Naive thymus-derived CD8-positive, alpha-beta T cell (primary cell): ENCODE measurements at regions not wholly inside any gene's neighbourhood (a gene's known extent, or its start where the extent isn't known, plus 50 kb on each side); places are given as distances from the start of the nearest gene placed in this dataset.

ENCODE experiments used
- ATAC-seq, 2 donors: fragments of 150-1000 bp; cut with Tn5 transposase in 1 of 2; sonication (Bioruptor Pico), chemical (Tn5 transposase) in 1 of 2; 1 replicate in 1 of 2; 2 replicates in 1 of 2; pipeline ENCODE4 v1.10.0; 2021; ENCODE audit warnings: mild to moderate bottlenecking in 2 of 2, moderate library complexity in 2 of 2
- POLR2A ChIA-PET: fragments of 350-600 bp; sonication (Branson Sonifier 250); formaldehyde crosslinking; loops from one replicate; lab custom pipeline; 2021; ENCODE audit warnings: antibody characterized with exemption; lab: Charles Lee
- DNase-seq, 10 donors: peaks; one replicate each; pipeline versions ENCODE4 v3.0.0 to v3.0.0-alpha.2; 2020 to 2022
- H3K27ac Mint-ChIP-seq, 10 donors: one replicate each; pipeline ENCODE4 v1.8.0; 2020 to 2022; ENCODE audit warnings: mild to moderate bottlenecking in 10 of 10, mixed read lengths in 10 of 10, moderate library complexity in 4 of 10, inconsistent platforms in 1 of 10
- H3K27me3 Mint-ChIP-seq, 5 donors: one replicate each; pipeline ENCODE4 v1.8.0; 2021 to 2022; ENCODE audit warnings: mixed read lengths in 5 of 5
- H3K36me3 Mint-ChIP-seq, 3 donors: one replicate each; pipeline ENCODE4 v1.8.0; 2020 to 2022; ENCODE audit warnings: mixed read lengths in 3 of 3, mild to moderate bottlenecking in 2 of 3, inconsistent platforms in 1 of 3
- H3K4me1 Mint-ChIP-seq, 4 donors: one replicate each; pipeline ENCODE4 v1.8.0; 2021 to 2022; ENCODE audit warnings: mixed read lengths in 4 of 4
- H3K4me3 Mint-ChIP-seq, 10 donors: one replicate each; pipeline ENCODE4 v1.8.0; 2020 to 2022; ENCODE audit warnings: mild to moderate bottlenecking in 10 of 10, mixed read lengths in 10 of 10, moderate library complexity in 6 of 10, inconsistent platforms in 1 of 10
- H3K9me3 Mint-ChIP-seq, 9 donors: one replicate each; pipeline ENCODE4 v1.8.0; 2020 to 2022; ENCODE audit warnings: mixed read lengths in 9 of 9, mild to moderate bottlenecking in 3 of 9, inconsistent platforms in 1 of 9, moderate library complexity in 1 of 9

- POLR2A ChIA-PET: no interaction called here
- Mint-ChIP-seq H3K9me3 (peaks cover 0 to 7% (median 0%) of the 10 kb centered on the region in 9 donors), H3K27me3 (peaks cover 0 to 2% (median 0%) of the 10 kb centered on the region in 5 donors), H3K27ac (no peak overlapping the region), H3K36me3 (no peaks in the 10 kb centered on the region), H3K4me1 (no peaks in the 10 kb centered on the region), H3K4me3 (no peak overlapping the region)
- ATAC-seq (no peak), DNase-seq (no peak)
These were observed 220.2 kb upstream of the CEP162 start for GRCh38 chr6:84447651-84448050.

GRCh38 chr6:84445068-84445467, 217.6 kb upstream of the CEP162 start:
- DNase-seq (no peak), ATAC-seq (no peak)
- Mint-ChIP-seq H3K4me3 (no peak overlapping the region), H3K27ac (no peak overlapping the region), H3K36me3 (no peaks in the 10 kb centered on the region), H3K4me1 (no peaks in the 10 kb centered on the region), H3K27me3 (peaks cover 0 to 6% (median 0%) of the 10 kb centered on the region in 5 donors), H3K9me3 (peaks cover 0 to 11% (median 0%) of the 10 kb centered on the region in 9 donors)
- POLR2A ChIA-PET: no interaction called here

- ATAC-seq: no peak
- H3K27me3 Mint-ChIP-seq: peaks cover 0 to 6% (median 0%) of the 10 kb centered on the region in 5 donors
- H3K36me3 Mint-ChIP-seq: no peaks in the 10 kb centered on the region
- POLR2A ChIA-PET: no interaction called here
- no peak for DNase-seq
- H3K4me3 Mint-ChIP-seq: no peak overlapping the region
- H3K9me3 Mint-ChIP-seq: peaks cover 0 to 11% (median 0%) of the 10 kb centered on the region in 9 donors
- no peaks in the 10 kb centered on the region for H3K4me1 Mint-ChIP-seq
- no peak overlapping the region for H3K27ac Mint-ChIP-seq
These were observed 214.8 kb upstream of the CEP162 start for GRCh38 chr6:84442208-84442607.

GRCh38 chr6:84441456-84441855, 214.0 kb upstream of the CEP162 start:
- no peaks in the 10 kb centered on the region for H3K36me3 Mint-ChIP-seq
- POLR2A ChIA-PET: no interaction called here
- no peaks in the 10 kb centered on the region for H3K4me1 Mint-ChIP-seq
- no peak overlapping the region for H3K4me3 Mint-ChIP-seq
- H3K27me3 Mint-ChIP-seq: peaks cover 0 to 6% (median 0%) of the 10 kb centered on the region in 5 donors
- ATAC-seq (no peak), DNase-seq (no peak)
- H3K9me3 Mint-ChIP-seq: peaks cover 0 to 11% (median 0%) of the 10 kb centered on the region in 9 donors
- H3K27ac Mint-ChIP-seq: no peak overlapping the region

- ATAC-seq (no peak), DNase-seq (no peak)
- Mint-ChIP-seq H3K4me3 (no peak overlapping the region), H3K27ac (no peak overlapping the region), H3K9me3 (peaks cover 0 to 4% (median 0%) of the 10 kb centered on the region in 9 donors), H3K4me1 (no peaks in the 10 kb centered on the region), H3K27me3 (peaks cover 2 to 25% (median 3%) of the 10 kb centered on the region in 5 donors), H3K36me3 (no peaks in the 10 kb centered on the region)
- POLR2A ChIA-PET: no interaction called here
These were observed 207.1 kb upstream of the CEP162 start for GRCh38 chr6:84434550-84434949.

GRCh38 chr6:84432619-84433018, 205.2 kb upstream of the CEP162 start:
- H3K27me3 Mint-ChIP-seq: peaks cover 2 to 26% (median 3%) of the 10 kb centered on the region in 5 donors
- no peaks in the 10 kb centered on the region for H3K36me3 Mint-ChIP-seq
- no peak overlapping the region for H3K4me3 Mint-ChIP-seq
- POLR2A ChIA-PET: no interaction called here
- H3K9me3 Mint-ChIP-seq: peaks cover 0 to 4% (median 0%) of the 10 kb centered on the region in 9 donors
- H3K27ac Mint-ChIP-seq: no peak overlapping the region
- no peak for DNase-seq
- ATAC-seq: no peak
- no peaks in the 10 kb centered on the region for H3K4me1 Mint-ChIP-seq

- no peak overlapping the region for H3K4me3 Mint-ChIP-seq
- H3K36me3 Mint-ChIP-seq: no peaks in the 10 kb centered on the region
- no peak overlapping the region for H3K27ac Mint-ChIP-seq
- DNase-seq (peak in 1 of 10 donors; percentile 1), ATAC-seq (no peak)
- POLR2A ChIA-PET: no interaction called here
- no peaks in the 10 kb centered on the region for H3K4me1 Mint-ChIP-seq
- peaks cover 6 to 33% (median 7%) of the 10 kb centered on the region in 5 donors for H3K27me3 Mint-ChIP-seq
- H3K9me3 Mint-ChIP-seq: no peaks in the 10 kb centered on the region
These were observed 201.0 kb upstream of the CEP162 start for GRCh38 chr6:84428300-84428907.

GRCh38 chr6:84425971-84426705, 198.7 kb upstream of the CEP162 start:
- no peaks in the 10 kb centered on the region for H3K36me3 Mint-ChIP-seq
- DNase-seq (no peak), ATAC-seq (no peak)
- H3K4me3 Mint-ChIP-seq: no peak overlapping the region
- peaks cover 6 to 21% (median 11%) of the 10 kb centered on the region in 5 donors for H3K27me3 Mint-ChIP-seq
- no peak overlapping the region for H3K27ac Mint-ChIP-seq
- POLR2A ChIA-PET: no interaction called here
- H3K4me1 Mint-ChIP-seq: no peaks in the 10 kb centered on the region
- no peaks in the 10 kb centered on the region for H3K9me3 Mint-ChIP-seq

GRCh38 chr6:84424956-84425355, 197.5 kb upstream of the CEP162 start:
- DNase-seq: no peak
- no peaks in the 10 kb centered on the region for H3K36me3 Mint-ChIP-seq
- peaks cover 6 to 19% (median 12%) of the 10 kb centered on the region in 5 donors for H3K27me3 Mint-ChIP-seq
- no peaks in the 10 kb centered on the region for H3K9me3 Mint-ChIP-seq
- H3K4me3 Mint-ChIP-seq: no peak overlapping the region
- ATAC-seq: no peak
- no peaks in the 10 kb centered on the region for H3K4me1 Mint-ChIP-seq
- H3K27ac Mint-ChIP-seq: no peak overlapping the region
- POLR2A ChIA-PET: no interaction called here

- DNase-seq (no peak), ATAC-seq (no peak)
- H3K9me3 Mint-ChIP-seq: peaks cover 0 to 5% (median 0%) of the 10 kb centered on the region in 9 donors
- H3K27me3 Mint-ChIP-seq: peaks cover 9 to 21% (median 16%) of the 10 kb centered on the region in 5 donors
- no peak overlapping the region for H3K4me3 Mint-ChIP-seq
- POLR2A ChIA-PET: no interaction called here
- H3K4me1 Mint-ChIP-seq: no peaks in the 10 kb centered on the region
- no peaks in the 10 kb centered on the region for H3K36me3 Mint-ChIP-seq
- no peak overlapping the region for H3K27ac Mint-ChIP-seq
These were observed 195.0 kb upstream of the CEP162 start for GRCh38 chr6:84422380-84422968.

- Mint-ChIP-seq H3K27ac (no peak overlapping the region), H3K4me3 (no peak overlapping the region), H3K36me3 (no peaks in the 10 kb centered on the region), H3K27me3 (peaks cover 7 to 15% (median 10%) of the 10 kb centered on the region in 5 donors), H3K9me3 (peaks cover 0 to 5% (median 0%) of the 10 kb centered on the region in 9 donors), H3K4me1 (no peaks in the 10 kb centered on the region)
- DNase-seq (no peak), ATAC-seq (no peak)
- POLR2A ChIA-PET: no interaction called here
These were observed 193.6 kb upstream of the CEP162 start for GRCh38 chr6:84421031-84421430.

- no peaks in the 10 kb centered on the region for H3K4me1 Mint-ChIP-seq
- H3K27me3 Mint-ChIP-seq: peaks cover 5 to 16% (median 8%) of the 10 kb centered on the region in 5 donors
- ATAC-seq: no peak
- H3K9me3 Mint-ChIP-seq: peaks cover 0 to 5% (median 0%) of the 10 kb centered on the region in 9 donors
- no peak overlapping the region for H3K27ac Mint-ChIP-seq
- POLR2A ChIA-PET: no interaction called here
- no peak for DNase-seq
- no peaks in the 10 kb centered on the region for H3K36me3 Mint-ChIP-seq
- H3K4me3 Mint-ChIP-seq: no peak overlapping the region
These were observed 189.8 kb upstream of the CEP162 start for GRCh38 chr6:84417260-84417659.

GRCh38 chr6:84416043-84416657, 188.7 kb upstream of the CEP162 start:
- Mint-ChIP-seq H3K36me3 (no peaks in the 10 kb centered on the region), H3K4me1 (no peaks in the 10 kb centered on the region), H3K9me3 (peaks cover 0 to 5% (median 0%) of the 10 kb centered on the region in 9 donors), H3K27me3 (peaks cover 0 to 12% (median 3%) of the 10 kb centered on the region in 5 donors), H3K4me3 (no peak overlapping the region), H3K27ac (no peak overlapping the region)
- POLR2A ChIA-PET: no interaction called here
- DNase-seq: no peak
- no peak for ATAC-seq
